HG02623 (cell line): ENCODE measurements at regions not wholly inside any gene's neighbourhood (a gene's known extent, or its start where the extent isn't known, plus 50 kb on each side); places are given as distances from the start of the nearest gene placed in this dataset.
"Not testable (repeated sequence)": the region's sequence is repeated elsewhere in the genome, so short reads cannot be mapped to it uniquely, and the experiment has no call there.

Experiments
- ATAC-seq: cut with Tn5 transposase; IDR thresholded peaks from one replicate; pipeline ENCODE4 v1.9.1; 2021; ENCODE audit warnings: moderate library complexity; ENCODE audit not compliant: unreplicated experiment

DNA sequence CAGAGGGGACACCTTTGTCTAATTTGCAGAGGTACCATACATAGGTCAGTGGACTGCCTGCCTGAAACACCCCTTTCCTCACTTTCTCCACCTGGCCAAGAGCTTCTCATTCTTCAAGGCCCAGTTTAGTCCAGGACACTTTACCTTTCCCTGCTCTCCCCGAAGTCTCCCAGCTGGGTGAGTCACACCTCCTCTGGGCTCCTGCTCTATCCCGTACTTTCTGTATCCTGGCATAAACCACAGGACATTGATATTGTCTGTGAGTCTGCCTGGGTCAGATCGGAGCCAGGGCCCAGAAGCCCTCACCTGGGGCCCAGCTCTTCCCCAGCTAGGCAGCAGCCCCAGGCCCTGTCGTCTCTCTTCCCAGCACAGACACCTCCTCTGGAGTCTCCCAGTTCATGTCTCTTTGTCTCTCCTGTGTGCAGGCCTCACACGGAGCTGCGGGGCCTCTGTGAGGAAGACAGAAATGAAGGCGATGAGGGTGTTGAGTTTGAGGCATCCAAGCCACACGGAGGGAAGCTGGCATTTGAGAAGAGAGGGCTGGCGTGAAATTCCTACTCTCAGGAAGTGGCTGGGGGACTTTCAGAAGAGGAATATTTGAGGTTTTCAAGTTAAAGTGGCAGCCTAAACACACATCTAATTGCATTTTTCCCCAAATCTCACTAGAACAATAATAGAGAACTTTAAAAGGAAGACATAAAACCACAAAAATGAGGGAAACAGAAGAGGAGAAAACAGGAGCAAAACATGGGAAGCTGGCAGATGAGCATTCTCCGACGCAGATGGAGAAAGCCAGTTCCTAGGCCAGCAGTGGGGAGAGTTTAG is 79.6 kb upstream of the LAPTM4A start:
- no peak for ATAC-seq

DNA sequence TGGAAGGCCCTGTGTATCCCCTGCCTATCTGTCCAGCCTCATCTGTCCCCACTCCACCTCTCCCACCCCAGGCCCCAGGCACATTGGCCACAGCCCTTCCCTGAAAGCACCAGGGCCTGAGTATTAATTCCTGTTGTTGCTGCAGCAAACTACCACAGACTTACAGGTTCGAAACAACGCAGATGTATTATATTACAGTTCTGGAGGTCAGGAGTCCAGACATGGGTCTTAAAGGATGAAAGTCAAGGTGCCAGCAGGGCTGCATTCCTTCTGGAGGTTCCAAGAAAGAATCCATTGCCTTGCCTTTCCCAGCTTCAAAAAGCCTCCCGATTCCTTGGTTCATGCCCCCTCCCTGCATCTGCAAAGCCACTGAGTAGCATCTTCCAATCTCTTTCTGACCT is 78.7 kb upstream of the LAPTM4A start:
- ATAC-seq = no peak

DNA sequence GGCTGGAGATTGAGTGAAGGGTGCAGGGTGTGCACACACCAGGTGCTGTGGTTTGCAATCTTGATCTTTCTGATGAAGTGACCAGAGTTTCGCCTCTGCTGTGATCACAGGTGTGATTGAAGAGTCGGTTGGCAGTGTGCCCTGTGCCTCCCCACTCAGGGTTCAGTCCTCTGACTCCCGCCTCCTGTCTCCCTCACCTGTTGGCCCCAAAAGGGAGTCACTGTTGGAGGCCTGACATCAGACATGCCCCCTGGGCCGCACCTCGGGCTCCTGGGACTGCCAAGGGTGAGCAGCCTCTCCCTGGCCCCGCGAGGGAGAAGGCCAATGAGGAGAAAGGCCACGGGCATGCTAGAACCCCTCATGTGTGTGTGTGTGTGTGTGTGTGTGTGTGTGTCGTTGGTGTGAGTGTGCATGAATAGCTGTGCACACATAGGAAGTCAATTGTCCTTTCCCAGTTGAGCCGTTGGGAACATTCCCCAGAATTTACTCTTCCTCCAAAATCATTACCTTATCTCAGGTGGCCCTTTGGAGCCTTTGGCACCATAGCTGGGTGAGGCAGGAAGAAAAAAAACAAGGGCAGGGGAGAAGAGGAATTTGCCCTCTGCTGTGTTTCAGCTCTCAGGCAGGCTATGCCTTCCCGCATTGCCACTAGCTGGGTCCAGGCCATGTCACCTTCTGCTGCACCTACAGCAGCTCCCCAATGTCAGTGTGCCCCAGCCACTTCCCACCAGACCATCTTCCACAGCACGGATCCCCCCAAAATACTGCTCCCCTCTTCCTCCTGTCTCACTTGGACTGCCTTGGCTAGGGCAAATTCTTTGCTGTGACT is 78.1 kb upstream of the LAPTM4A start:
- ATAC-seq = no peak

DNA sequence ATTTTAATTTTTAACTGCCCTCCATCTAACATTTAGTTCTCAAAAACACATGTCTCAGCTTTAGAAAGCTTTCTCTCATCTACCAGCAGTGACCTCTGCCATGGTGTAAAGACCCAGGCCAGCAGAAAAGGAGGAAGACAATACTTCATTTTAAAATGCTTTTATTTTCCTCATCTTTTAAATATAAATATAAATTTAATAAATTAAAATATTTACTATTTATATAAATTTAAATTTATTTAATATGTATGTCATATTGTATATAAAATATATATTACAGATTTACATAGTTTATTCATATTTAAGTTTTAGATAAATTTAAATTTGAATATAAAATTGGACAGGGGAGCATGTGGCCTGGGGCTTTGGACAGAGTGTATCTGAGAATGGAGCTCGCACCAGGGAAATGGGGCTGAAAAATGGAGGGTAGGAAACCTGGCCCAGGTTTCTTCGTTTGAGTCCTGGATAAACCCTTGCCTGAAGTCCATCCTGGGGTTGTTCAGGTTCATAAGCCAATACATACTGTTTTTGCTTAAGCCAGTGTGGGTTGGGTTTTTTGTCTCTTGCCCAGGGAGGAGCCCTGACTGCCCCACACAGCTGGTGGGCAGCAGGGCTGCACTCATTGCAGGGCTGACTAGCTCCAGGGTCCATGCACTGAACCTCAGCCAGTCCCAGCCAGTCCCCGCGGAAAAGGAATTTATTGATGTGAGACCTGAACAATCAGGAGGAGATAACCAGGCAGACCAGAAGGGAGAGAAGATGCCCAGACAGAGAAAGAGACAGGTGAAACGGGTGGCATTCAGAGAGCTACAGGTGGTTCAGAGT is 77.3 kb upstream of the LAPTM4A start:
- ATAC-seq = no peak

DNA sequence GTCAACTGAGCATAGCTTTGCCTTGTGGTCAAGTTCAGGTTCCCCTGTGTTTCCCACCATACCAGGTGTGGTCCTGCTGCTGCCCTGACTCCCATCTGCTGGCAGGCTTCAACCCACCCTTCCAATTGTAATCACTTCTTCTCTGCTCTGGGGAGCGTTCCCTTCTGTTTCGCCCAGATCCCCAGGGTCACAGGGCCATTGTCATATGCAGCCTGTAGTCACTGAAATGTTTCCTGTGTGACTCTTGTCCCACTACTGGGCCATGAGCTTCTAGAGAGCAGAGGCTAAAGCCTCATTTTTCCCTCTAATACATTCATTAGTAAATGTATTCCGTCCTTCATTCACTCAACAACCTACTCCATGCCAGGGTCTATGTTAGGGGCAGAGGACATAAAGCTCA is 75.0 kb upstream of the LAPTM4A start:
- ATAC-seq = no peak

DNA sequence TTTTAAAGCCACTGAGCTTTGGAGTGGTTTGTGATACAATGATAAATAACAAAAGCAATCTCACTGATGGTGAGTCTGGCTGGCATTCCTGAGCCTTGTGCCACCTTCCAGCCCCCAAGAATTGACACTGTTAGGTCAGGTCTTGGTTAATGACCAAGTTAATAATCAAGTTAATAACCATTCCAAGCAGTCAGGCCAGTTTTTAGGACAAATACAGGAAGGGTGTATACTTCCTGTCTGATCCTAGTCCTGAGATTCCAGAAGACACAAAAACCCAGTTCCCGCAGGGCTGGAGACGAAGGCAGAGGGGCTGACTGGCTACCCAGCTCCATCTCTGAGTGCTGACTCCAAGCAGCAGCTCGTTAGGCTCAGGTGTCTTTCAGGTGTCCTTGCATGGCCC is 74.6 kb upstream of the LAPTM4A start:
- ATAC-seq = no peak

DNA sequence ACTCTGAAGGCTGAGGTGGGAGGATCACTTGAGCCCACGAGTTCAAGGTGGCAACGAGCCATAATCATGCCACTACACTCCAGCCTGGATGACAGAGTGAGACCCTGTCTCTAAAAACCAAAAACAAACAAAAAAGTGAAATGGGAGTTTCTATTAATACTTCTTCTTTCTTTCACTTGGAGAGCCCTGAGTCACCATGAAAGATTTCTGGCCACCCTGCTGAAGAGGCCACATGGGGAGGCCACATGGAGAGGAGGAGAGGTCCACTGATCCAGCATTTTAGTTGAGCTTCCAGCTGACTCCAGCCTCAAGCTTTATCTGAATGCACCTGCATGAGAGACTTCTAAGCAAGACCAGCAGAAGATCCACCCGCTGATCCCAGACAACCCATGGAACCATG is 74.2 kb upstream of the LAPTM4A start:
- no peak for ATAC-seq

DNA sequence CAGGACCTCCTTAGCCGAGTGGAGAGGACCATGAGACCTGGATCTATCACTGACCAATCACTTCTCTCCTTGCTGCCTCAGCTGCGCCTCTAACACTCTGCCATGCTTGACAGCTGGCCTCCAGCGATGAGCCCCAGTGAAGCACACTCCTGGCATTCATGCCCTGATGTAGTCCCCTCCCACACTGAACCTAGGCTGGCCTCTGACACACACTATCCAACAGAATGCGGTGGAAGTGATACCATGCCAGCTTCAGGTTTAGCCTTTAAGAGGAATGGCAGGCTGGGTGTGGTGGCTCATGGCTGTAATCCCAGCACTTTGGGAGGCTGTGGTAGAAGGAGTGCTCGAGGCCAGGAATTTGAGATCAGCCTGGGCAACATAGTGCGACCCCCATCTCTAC is 73.7 kb upstream of the LAPTM4A start:
- no peak for ATAC-seq

DNA sequence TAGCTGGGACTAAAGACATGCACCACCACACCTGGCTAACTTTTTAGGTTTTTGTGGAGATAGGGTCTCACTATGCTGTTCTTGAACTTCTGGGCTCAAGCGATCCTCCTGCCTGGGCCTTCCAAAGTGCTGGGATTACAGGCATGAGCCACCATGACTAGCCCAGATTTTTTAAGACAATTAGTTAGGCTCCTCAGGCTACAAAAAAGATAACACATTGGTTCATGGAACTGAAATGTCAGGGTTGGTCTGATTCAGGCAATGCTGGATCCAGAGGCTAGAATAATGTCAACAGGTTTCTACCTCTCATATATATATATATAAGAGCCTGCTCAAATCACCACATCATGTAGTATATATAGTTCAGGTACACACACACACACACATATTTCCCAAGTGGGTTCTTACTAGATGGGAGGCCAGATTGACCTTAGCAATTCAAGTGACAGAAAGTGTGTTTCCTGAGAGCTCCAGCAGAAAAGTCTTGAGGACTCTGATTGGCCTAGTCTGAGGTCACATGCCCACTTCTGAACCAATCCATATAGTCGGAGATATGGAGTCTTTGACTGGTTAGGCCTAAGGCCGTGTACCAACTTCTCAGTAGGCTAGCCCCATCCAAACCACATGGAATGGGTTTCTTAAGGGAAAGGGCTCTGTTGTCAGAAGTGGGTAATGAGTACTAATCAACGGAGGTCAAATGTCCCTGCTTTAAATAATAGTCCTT is 72.6 kb upstream of the LAPTM4A start:
- ATAC-seq = no peak

DNA sequence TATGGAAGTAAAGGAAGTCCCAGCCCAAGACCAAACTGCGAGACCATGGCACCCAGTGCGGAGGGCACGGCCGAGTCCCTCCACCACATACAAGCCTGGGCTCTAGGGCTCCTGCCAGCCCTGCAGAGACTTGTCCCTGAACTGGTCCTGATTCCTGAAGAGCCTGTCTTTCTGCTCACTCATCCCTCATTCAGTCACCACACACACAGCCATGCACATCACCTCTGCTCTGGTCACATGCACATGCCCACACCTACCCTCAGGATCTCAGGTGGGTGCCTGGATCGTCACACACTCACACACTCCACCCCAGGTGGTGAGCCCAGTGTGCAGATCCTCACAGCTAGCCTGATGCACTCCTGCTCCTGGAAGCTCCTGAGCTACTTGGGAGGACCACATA is 71.4 kb upstream of the LAPTM4A start:
- no peak for ATAC-seq

DNA sequence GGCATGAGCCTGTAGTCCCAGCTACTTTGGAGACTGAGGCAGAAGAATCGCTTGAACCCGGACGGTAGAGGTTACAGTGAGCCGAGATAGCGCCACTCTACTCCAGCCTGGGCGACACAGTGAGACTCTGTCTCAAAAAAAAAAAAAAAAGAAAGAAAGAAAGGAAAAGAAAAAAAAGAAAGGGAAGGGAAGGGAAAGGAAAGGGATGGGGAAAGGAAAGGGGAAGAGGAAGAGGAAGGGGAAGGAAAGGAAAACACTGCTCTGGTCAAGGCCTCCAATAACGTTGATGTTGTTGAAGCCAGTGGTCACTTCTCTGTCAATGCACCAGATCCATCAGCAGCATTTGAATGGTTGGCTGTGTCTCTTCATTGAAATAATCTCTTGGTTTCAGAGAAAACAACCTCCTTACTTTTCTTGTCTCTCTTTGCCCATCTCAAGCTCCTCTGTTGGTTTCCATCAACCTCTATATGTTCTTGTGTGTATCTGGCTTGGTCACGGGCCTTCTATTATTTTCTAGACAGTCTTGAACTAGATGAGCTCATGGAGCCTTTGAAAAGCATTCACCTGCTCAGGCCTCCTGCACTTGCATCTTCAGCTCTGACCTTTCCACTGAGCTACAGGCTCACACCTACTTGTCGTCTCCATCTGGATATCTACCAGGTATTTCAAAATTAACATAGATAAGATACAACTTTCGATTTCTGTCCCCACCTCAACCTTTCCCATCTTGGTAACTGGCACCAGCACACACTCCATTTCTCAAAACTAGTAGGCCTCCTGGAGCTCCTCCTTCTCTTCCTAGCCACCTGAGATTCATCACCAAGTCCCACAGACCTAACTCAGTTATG is 69.4 kb upstream of the LAPTM4A start:
- ATAC-seq = no peak

DNA sequence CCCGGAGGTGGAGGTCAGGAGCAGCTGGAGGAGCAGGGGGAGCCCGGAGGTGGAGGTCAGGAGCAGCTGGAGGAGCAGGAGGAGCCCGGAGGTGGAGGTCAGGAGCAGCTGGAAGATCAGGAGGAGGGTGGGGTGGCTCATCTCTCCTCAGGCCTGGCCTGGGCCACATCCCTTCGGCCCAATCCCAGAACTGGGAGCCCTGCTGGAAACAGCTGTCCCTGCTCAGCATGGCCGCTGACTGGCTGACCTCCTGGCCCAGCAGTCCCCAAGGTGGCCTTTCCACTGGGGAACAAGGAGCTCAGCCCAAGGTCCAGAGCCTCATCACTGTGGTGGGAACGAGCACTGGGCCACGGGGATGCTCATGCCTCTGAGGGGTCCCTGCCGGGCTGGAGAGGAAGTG is 66.6 kb upstream of the LAPTM4A start:
- no peak for ATAC-seq

DNA sequence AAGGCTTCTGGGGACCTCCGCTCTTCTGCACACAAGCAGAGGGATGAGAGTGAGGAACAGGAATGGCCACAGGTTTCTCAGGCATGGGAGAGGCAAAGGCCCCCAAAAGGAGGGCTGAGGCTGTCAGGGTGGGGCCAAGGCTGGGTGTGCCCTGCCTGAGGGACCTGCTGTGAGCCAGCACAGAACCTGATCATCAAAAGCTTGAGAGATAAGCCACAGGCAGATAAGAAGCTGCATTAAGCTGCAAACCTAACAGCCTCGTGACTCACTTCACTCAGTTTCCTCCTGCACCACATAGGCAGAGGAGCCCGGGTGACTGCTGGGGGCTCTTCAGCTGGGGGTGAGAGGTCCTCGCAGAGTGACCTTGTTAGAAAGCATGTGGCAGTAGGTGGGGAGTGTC is 64.5 kb upstream of the LAPTM4A start:
- no peak for ATAC-seq

DNA sequence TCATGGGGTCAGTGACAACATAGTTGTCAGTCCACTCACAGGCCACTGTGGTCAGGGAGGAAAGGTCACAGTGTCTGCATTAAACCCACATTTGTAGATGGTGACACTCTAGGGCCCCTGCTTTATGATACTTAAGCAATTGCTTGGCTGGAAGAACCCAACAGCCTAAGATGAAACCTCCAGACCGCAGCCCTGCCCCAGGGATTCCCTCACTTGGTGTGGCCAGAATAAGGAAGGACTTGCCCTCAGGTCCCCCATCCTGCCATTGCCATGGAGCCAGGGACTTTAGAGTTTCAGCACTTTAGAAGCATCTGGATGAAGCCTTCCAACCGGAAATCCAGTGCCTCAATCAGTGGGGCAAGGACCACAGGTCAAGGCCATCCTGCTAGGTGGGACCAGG is 63.9 kb upstream of the LAPTM4A start:
- no peak for ATAC-seq

DNA sequence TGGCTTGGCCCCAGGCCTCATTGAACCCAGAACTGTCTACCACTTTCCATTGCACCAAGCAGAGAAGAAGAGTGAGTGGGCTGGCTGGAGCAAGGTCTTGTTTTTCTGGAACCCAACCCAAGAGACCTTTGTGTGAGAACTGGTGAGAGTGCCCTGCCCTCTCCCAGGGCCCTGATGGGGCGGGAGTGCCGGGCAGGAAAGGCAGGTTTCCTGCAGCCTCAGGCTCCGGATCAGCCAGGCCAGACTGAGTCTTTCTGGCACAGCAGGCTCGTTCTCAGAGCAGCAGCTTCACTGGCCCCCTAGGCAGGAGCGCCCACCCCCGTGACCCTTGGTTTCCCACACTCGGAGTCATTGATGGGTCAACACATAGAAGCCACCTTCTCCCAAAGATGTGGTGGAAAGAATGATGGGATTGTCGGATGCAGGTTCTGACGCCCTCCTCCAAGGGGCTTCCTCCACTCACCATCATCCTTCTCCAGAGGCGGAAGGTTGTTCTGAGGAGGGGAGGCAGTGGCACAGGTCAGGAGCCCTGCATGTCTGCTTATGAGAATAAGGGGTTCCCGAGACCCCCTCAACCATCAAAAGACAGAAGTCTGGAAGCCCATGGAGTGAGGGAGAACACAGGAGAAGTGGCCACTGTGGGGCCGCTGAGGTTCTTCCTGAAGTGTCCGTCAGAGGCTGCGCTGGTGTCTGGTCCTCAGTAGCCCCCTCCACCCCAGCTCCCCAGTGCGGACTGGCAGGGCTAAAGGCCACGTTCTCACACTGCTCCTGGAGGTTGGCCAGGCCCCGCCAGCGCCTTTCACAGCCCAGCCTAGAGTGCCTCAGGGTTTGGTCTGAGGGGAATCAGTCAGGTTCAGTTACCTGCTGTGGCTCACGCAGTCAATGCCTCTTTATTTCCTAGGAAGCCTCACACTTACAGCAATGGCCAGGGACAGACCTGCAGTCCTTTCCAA is 62.8 kb upstream of the LAPTM4A start:
- no peak for ATAC-seq

DNA sequence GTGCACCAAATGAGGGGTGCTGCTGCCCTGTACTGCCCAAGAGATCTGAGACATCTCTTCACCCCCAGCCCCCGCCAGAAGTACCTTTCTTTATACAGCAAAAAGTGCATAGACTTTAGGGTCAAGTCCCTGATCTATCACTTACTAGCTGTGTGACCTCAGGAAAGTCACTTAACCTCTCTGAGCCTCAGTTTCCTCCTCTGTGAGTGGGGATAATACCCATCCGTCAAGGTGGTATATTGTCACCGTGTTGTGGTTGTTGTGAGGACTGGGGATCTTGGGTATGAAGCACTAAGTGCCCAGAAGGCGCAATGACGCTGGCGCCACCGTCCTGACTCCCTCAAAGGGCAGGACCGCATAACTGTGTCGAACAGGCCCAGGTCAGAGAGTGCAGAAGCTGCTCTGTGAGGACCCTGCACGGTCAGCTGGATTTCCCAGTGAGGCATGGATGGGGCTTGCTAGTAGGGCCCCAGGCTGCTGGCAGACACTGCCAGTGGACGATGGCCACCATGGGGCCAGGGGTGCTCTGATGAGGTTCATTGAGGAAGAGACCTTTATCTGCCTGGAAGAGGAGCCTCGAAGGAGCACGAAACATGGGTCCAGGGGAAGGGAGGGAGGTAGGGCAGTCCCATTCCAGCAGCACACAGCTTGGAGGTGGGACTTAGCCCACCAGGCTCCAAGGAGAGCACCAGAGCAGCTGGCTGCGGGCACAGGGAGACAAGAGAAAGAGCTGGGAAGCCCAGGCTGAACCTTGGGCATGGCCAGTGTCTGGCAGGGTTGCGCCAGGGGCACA is 61.8 kb upstream of the LAPTM4A start:
- no peak for ATAC-seq

DNA sequence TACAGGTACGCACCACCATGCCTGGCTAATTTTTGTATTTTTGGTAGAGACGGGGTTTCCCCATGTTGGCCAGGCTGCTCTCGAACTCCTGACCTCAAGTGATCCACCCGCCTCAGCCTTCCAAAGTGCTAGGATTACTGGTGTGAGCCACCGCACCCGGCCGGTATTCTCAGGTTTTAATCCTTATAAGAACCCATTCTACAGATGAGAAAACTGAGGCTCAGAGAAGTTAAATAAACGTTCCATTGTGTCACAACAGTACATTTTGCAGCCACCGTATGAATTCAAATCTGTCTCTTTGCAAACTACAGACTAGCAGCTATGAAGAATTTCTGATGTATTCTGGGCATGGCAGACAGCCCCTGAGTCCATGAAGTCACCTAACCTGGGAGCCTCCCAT is 60.9 kb upstream of the LAPTM4A start:
- ATAC-seq = not testable (repeated sequence)
